ENCODE measurements at regions not wholly inside any gene's neighbourhood (a gene's known extent, or its start where the extent isn't known, plus 50 kb on each side); places are given as distances from the start of the nearest gene placed in this dataset.
A peak's percentile ranks its signal among the peaks of the same experiment; 100 is the strongest.
"Not testable (repeated sequence)": the region's sequence is repeated elsewhere in the genome, so short reads cannot be mapped to it uniquely, and the experiment has no call there.

DNA sequence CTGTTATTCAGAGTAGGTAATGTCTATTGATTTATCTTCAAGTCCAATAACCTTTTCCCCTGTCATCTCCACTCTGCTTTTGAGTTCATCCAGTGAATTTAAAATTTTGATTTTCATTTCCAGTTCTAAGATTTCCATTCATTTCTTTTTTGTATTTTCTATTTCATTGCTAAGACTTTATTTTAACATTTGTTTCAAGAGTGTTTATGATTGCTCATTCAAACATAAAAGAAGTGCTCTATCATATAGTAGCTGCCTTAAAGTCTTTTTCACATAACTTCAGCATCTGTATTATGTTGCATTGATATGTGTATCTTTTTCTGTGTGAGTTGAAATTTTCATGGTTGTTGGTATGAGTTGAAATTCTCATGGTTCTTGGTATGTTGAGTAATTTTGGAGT is 341.6 kb downstream of the SOX4 start:
- H3K36me3 ChIP-seq (replicated peaks), result no peaks in the 10 kb centered on the region
- H3K4me3 ChIP-seq (ENCODE audit: low read depth, low read length), result no peak overlapping the region
- H3K27me3 ChIP-seq (replicated peaks), result no peaks in the 10 kb centered on the region
- no peak for DNase-seq
- H3K27ac ChIP-seq, result no peak overlapping the region
- TF ChIP-seq, protein P1, sequence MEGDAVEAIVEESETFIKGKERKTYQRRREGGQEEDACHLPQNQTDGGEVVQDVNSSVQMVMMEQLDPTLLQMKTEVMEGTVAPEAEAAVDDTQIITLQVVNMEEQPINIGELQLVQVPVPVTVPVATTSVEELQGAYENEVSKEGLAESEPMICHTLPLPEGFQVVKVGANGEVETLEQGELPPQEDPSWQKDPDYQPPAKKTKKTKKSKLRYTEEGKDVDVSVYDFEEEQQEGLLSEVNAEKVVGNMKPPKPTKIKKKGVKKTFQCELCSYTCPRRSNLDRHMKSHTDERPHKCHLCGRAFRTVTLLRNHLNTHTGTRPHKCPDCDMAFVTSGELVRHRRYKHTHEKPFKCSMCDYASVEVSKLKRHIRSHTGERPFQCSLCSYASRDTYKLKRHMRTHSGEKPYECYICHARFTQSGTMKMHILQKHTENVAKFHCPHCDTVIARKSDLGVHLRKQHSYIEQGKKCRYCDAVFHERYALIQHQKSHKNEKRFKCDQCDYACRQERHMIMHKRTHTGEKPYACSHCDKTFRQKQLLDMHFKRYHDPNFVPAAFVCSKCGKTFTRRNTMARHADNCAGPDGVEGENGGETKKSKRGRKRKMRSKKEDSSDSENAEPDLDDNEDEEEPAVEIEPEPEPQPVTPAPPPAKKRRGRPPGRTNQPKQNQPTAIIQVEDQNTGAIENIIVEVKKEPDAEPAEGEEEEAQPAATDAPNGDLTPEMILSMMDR (IDR thresholded peaks at IDR 0.05; ENCODE audit: low read depth, low read length, missing control alignments), result no peak
- in situ Hi-C loops (cut with HindIII; ENCODE audit: low pct_ligation_motif_present, low sequenced_read_pairs), result no loop called here

DNA sequence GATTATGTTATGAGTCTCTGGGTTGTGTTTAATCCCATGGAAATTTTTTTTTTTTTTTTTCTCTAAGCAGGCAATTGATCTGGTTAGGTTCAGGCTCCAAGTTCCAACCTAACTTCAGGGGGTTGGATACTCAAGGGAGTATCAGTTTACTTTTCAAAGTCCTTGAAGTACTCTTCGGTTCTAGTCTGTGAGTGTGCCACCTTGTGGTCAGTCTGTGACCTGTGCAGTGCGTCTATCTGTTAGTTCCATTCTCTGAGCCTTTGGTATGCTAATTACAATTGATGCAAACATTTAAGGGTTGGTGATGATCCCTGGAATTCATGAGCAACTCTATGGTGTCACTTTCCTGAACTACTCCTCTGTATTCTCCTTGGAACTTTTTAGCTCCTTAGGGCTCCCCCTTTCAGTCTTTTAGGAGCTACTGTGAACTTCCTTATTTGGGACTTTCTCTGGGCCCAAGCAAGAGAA is 342.0 kb downstream of the SOX4 start:
- Histone ChIP-seq H3K27me3 (replicated peaks) (no peaks in the 10 kb centered on the region), H3K36me3 (replicated peaks) (no peaks in the 10 kb centered on the region), H3K27ac (no peak overlapping the region), H3K4me3 (ENCODE audit: low read depth, low read length) (no peak overlapping the region)
- in situ Hi-C loops (cut with HindIII; ENCODE audit: low pct_ligation_motif_present, low sequenced_read_pairs), result no loop called here
- peak; percentile 50 for DNase-seq
- TF ChIP-seq, protein P1 (IDR thresholded peaks at IDR 0.05; ENCODE audit: low read depth, low read length, missing control alignments), result peak; percentile 79

DNA sequence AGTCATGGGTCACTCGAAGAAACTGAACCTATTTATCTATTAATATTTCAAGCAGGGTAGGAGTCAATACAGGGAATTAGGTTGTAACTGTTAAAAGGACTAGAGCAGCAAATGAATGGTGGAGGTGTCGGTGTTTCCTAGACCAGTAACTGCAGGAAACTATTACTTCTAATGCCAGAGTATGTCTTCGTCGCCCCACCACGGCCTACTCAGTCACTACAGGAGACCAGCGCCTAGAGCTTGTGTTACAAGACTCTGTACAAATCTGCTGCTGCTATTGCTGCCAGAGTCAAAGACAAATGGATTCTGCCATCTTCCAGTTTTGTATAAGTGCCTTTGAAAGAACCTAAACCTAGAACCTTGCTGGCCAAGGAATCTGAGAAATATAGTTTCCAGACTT is 343.9 kb downstream of the SOX4 start:
- H3K27ac ChIP-seq, result no peak overlapping the region
- no peak overlapping the region for H3K4me3 ChIP-seq (ENCODE audit: low read depth, low read length)
- TF ChIP-seq, protein P1 (IDR thresholded peaks at IDR 0.05; ENCODE audit: low read depth, low read length, missing control alignments), result no peak
- no peaks in the 10 kb centered on the region for H3K36me3 ChIP-seq (replicated peaks)
- in situ Hi-C loops (cut with HindIII; ENCODE audit: low pct_ligation_motif_present, low sequenced_read_pairs), result no loop called here
- DNase-seq, result no peak
- no peaks in the 10 kb centered on the region for H3K27me3 ChIP-seq (replicated peaks)

DNA sequence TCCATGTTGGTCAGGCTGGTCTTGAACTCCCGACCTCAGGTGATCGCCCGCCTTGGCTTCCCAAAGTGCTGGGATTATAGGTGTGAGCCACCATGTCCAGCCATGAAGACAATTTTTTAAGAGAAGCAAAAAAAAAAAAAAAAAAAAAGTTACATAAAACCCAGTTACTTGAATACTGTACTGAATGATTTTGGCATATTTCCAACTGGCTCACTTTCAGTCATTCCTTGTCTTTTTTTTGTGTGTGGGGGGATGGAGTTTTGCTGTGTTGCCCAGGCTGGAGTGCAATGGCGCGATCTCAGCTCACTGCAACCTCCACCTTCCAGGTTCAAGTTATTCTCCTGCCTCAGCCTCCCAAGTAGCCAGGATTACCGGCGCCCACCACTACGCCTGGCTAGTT is 345.5 kb downstream of the SOX4 start:
- in situ Hi-C loops (cut with HindIII; ENCODE audit: low pct_ligation_motif_present, low sequenced_read_pairs); H3K27ac ChIP-seq; H3K27me3 ChIP-seq (replicated peaks); DNase-seq; H3K4me3 ChIP-seq (ENCODE audit: low read depth, low read length); H3K36me3 ChIP-seq (replicated peaks): not testable (repeated sequence)

DNA sequence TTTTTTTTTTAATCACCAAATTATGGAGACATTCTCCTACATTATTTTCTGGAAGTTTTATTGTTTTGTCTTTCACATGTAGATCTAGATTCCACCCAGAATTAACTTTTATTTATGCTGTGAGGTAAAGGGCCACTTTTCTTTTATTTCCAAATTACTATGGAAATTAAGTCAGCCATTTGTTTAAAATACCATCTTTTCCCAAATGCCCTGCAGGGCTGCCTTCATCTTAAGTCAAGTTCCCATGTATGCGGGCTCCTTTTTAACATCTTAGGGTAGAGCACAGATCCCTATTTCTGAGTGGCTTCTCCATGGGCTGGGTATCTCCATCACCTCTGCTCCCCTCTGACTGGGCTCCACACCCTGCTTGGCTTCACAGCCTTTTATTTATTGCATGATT is 348.4 kb downstream of the SOX4 start:
- TF ChIP-seq, protein P1 (IDR thresholded peaks at IDR 0.05; ENCODE audit: low read depth, low read length, missing control alignments), result no peak
- Histone ChIP-seq H3K36me3 (replicated peaks) (no peaks in the 10 kb centered on the region), H3K27me3 (replicated peaks) (no peaks in the 10 kb centered on the region), H3K27ac (no peak overlapping the region), H3K4me3 (ENCODE audit: low read depth, low read length) (no peak overlapping the region)
- no peak for DNase-seq
- in situ Hi-C loops (cut with HindIII; ENCODE audit: low pct_ligation_motif_present, low sequenced_read_pairs), result no loop called here

DNA sequence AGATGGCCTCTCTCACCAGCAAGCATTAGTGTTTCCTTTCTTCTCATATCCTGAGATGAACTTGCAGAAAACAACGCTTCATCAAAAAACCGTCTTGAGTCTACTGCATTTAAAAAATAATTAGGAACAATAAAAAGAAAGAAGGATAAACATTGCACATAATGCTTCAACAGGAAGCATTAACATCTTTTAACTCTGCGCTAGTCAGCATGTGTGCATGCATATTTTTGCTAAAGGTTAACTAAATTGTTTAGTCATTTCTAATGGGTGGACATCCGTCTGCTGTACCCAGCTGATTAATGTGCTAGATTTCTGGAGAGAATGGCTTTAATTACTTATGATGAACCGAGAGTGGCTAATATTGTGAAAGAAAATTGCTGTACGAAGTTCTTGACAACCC is 349.3 kb downstream of the SOX4 start:
- Histone ChIP-seq H3K27ac (no peak overlapping the region), H3K4me3 (ENCODE audit: low read depth, low read length) (no peak overlapping the region), H3K27me3 (replicated peaks) (no peaks in the 10 kb centered on the region), H3K36me3 (replicated peaks) (no peaks in the 10 kb centered on the region)
- DNase-seq, result no peak
- TF ChIP-seq, protein P1 (IDR thresholded peaks at IDR 0.05; ENCODE audit: low read depth, low read length, missing control alignments), result no peak
- in situ Hi-C loops (cut with HindIII; ENCODE audit: low pct_ligation_motif_present, low sequenced_read_pairs), result no loop called here

Data from brain microvascular endothelial cell (primary cell).